ACHN (cell line): ENCODE measurements at regions not wholly inside any gene's neighbourhood (a gene's known extent, or its start where the extent isn't known, plus 50 kb on each side); places are given as distances from the start of the nearest gene placed in this dataset.
"Not testable (repeated sequence)": the region's sequence is repeated elsewhere in the genome, so short reads cannot be mapped to it uniquely, and the experiment has no call there.

ENCODE experiments used
- DNase-seq: peaks from one replicate; pipeline ENCODE4 v3.0.0-alpha.2; 2015
- in situ Hi-C: cut with HindIII; loops from 2 replicates; pipeline ENCODE4 v1.10.0; 2017; ENCODE audit warnings: low sequenced_read_pairs, low pct_ligation_motif_present, low pct_unique_long_range_greater_than_20kb

- in situ Hi-C loops = no loop called here
Measured at GRCh38 chr11:101835506-101836063, 79.2 kb upstream of the CEP126 start.

GRCh38 chr11:101830475-101830874 is 84.3 kb upstream of the CEP126 start:
- in situ Hi-C loops, DNase-seq: not testable (repeated sequence)

More at GRCh38 chr11:101835506-101836063, 79.2 kb upstream of the CEP126 start:
- DNase-seq = no peak

GRCh38 chr11:101825531-101825930 is 89.3 kb upstream of the CEP126 start:
- no peak for DNase-seq
- in situ Hi-C loops = no loop called here

- DNase-seq = no peak
- in situ Hi-C loops = no loop called here
Measured at GRCh38 chr11:101817581-101817980, 97.2 kb upstream of the CEP126 start.

GRCh38 chr11:101816613-101817012 is 98.2 kb upstream of the CEP126 start:
- in situ Hi-C loops = no loop called here

GRCh38 chr11:101812546-101812945 is 102.3 kb upstream of the CEP126 start:
- no peak for DNase-seq
- in situ Hi-C loops = no loop called here

More at GRCh38 chr11:101816613-101817012, 98.2 kb upstream of the CEP126 start:
- DNase-seq = no peak

- in situ Hi-C loops = no loop called here
Measured at GRCh38 chr11:101810546-101810945, 104.3 kb upstream of the CEP126 start.

DNA sequence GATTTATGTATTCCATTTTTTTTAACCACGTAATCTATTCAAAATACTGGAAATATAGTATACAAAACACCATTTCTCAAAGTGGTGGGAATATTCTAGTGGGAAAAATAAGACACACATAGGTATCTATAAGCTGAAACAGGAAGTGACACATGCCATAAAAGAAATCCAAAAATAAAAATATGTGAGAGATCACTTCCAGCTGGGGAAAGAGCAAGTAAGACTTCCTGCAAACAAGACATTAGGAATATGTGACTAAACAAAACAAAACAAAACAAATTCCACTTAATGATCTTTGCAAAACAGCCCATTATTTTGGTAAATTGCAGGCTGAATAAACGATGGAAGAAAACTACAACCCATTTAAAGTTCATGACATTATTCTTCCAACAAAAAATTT is 107.3 kb upstream of the CEP126 start:
- in situ Hi-C loops = no loop called here
- no peak for DNase-seq

More at GRCh38 chr11:101810546-101810945, 104.3 kb upstream of the CEP126 start:
- no peak for DNase-seq

DNA sequence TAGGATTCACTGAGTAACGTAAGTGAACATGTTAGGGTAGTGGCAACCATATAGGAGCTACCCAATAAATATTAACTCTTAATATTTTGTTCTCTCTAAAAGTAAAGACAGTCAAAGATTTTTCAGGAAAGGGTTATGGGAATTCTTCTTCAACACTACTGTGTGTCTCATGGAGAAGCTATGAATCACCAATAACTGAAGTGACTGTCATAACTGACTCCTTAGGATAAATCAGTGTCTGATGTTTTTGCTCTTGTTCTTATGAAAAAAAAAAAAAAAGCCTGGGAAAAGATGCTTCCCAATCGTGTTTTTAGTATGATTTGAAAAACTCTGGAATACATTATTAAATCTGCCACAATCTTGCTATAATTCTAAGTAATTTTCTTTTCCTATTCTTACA is 111.2 kb upstream of the CEP126 start:
- no peak for DNase-seq
- in situ Hi-C loops = no loop called here

GRCh38 chr11:101797335-101797734 is 117.5 kb upstream of the CEP126 start:
- in situ Hi-C loops = no loop called here
- no peak for DNase-seq

GRCh38 chr11:101792814-101793213 is 122.0 kb upstream of the CEP126 start:
- in situ Hi-C loops = no loop called here
- no peak for DNase-seq

GRCh38 chr11:101786916-101787315 is 127.9 kb upstream of the CEP126 start:
- in situ Hi-C loops = no loop called here
- no peak for DNase-seq

DNA sequence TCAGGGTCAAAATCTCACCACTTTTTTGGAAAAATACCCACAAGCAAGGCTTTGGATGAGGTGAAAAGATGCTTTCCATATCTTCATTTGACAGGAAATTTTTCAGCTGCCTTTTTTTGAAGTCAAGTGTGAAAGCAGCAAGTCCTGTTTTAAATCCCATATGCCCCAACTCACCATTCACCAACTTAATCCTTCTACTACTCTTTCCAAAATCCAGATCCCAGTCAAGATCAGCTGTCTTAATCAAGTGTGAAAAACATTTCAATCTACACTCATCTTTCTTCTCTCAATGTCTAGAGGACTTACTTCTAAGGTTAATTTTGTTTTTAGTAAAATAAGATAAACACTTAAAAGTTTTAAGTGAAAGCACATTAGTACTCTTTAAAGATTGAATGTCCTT is 128.4 kb upstream of the CEP126 start:
- in situ Hi-C loops = no loop called here

DNA sequence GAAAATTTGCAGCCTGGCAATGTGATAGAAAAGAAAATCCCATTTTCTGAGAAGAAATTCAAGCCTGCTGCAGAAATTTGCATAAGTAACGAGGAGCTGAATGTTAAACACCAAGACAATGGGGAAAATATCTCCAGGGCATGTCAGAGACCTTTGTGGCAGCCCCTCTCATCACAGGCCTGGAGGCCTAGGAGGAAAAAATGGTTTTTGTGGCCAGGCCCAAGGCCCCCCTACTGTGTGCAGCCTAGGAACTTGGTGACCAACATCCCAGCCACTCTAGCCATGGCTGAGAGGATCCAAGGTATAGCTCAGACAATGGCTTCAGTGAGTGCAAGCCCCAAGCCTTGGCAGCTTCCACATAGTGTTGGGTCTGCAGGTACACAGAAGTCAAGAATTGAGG is 135.6 kb upstream of the CEP126 start:
- in situ Hi-C loops = not testable (repeated sequence)

More for the DNA sequence above, 128.4 kb upstream of the CEP126 start:
- DNase-seq = no peak

GRCh38 chr11:101777476-101777875 is 137.3 kb upstream of the CEP126 start:
- DNase-seq = no peak
- in situ Hi-C loops = no loop called here

More for the DNA sequence above, 135.6 kb upstream of the CEP126 start:
- not testable (repeated sequence) for DNase-seq

- in situ Hi-C loops = no loop called here
- no peak for DNase-seq
Measured at GRCh38 chr11:101775033-101775432, 139.8 kb upstream of the CEP126 start.

- in situ Hi-C loops = no loop called here
- DNase-seq = no peak
Measured at GRCh38 chr11:101770648-101771047, 144.2 kb upstream of the CEP126 start.

- in situ Hi-C loops = no loop called here
- no peak for DNase-seq
Measured at GRCh38 chr11:101765932-101766331, 148.9 kb upstream of the CEP126 start.

DNA sequence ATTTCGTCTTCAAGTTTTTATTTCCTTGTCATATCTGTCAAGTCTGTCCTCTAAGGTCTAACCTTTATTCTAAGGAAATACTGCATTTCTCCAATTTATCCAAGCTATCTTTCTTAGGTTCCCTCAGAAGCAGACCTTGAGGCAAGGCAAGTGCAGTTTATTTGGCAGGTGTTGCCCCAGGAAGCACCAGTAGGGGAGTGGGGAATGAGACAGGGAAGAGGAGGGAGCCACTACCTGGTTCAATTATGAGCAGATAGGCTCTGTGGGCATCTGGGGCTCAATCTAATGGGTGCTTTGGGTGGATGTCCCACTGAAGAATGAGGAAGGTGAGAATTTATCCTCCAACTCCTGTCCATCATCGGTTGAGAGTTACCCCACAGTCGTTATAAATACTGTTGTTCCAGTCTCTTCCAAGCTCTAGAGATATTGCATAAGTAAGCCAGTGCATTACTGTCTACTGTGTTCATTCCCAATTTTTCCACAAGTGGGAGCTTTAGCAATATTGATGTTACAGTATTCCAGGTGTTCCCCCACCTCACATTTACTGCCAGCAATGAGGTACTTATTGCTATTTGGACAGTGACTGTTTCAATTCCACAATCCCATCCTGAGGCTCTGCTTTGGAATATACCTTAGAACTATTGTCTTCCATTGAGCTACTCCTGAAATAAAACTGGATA is 154.9 kb upstream of the CEP126 start:
- peak; percentile 4 for DNase-seq
- in situ Hi-C loops = no loop called here

- no peak for DNase-seq
- in situ Hi-C loops = no loop called here
Measured at GRCh38 chr11:101757741-101758140, 157.1 kb upstream of the CEP126 start.
